HG03354 (cell line): ENCODE measurements at regions not wholly inside any gene's neighbourhood (a gene's known extent, or its start where the extent isn't known, plus 50 kb on each side); places are given as distances from the start of the nearest gene placed in this dataset.
"Not testable (repeated sequence)": the region's sequence is repeated elsewhere in the genome, so short reads cannot be mapped to it uniquely, and the experiment has no call there.

Experiments used
- ATAC-seq: cut with Tn5 transposase; IDR thresholded peaks from one replicate; pipeline ENCODE4 v1.9.1; 2021; ENCODE audit warnings: mild to moderate bottlenecking; ENCODE audit not compliant: unreplicated experiment, poor library complexity, severe bottlenecking

- no peak for ATAC-seq
Observed at GRCh38 chr13:84867246-84867645, 932.0 kb downstream of the SLITRK6 start.

GRCh38 chr13:84865783-84866221 lies 933.4 kb downstream of the SLITRK6 start:
- ATAC-seq = no peak

GRCh38 chr13:84864341-84864740 lies 934.9 kb downstream of the SLITRK6 start:
- ATAC-seq = no peak

- ATAC-seq = no peak
Observed at GRCh38 chr13:84847107-84847506, 952.1 kb downstream of the SLITRK6 start.

GRCh38 chr13:84845907-84846619 lies 953.2 kb downstream of the SLITRK6 start:
- ATAC-seq = no peak

- no peak for ATAC-seq
Observed at GRCh38 chr13:84844473-84844872, 954.7 kb downstream of the SLITRK6 start.

- ATAC-seq = no peak
Observed at GRCh38 chr13:84843368-84843767, 955.9 kb downstream of the SLITRK6 start.

- no peak for ATAC-seq
Observed at GRCh38 chr13:84834201-84834600, 951.9 kb upstream of the SLITRK1 start.

GRCh38 chr13:84831666-84832657 lies 949.7 kb upstream of the SLITRK1 start:
- ATAC-seq = no peak

- ATAC-seq = no peak
Observed at GRCh38 chr13:84823528-84823927, 941.3 kb upstream of the SLITRK1 start.

- no peak for ATAC-seq
Observed at GRCh38 chr13:84821261-84821660, 939.0 kb upstream of the SLITRK1 start.

GRCh38 chr13:84816567-84817105 lies 934.4 kb upstream of the SLITRK1 start:
- ATAC-seq = no peak

- ATAC-seq = no peak
Observed at GRCh38 chr13:84812789-84813188, 930.5 kb upstream of the SLITRK1 start.

- ATAC-seq = no peak
Observed at GRCh38 chr13:84812078-84812477, 929.8 kb upstream of the SLITRK1 start.

GRCh38 chr13:84810781-84811180 lies 928.5 kb upstream of the SLITRK1 start:
- ATAC-seq = no peak

- ATAC-seq = no peak
Observed at GRCh38 chr13:84802073-84802472, 919.8 kb upstream of the SLITRK1 start.

GRCh38 chr13:84784443-84785153 lies 902.3 kb upstream of the SLITRK1 start:
- ATAC-seq = no peak

- no peak for ATAC-seq
Observed at GRCh38 chr13:84777316-84777715, 895.0 kb upstream of the SLITRK1 start.

GRCh38 chr13:84776593-84776992 lies 894.3 kb upstream of the SLITRK1 start:
- ATAC-seq = no peak

GRCh38 chr13:84775920-84776319 lies 893.6 kb upstream of the SLITRK1 start:
- not testable (repeated sequence) for ATAC-seq
